HUES48 (cell line): ENCODE measurements at regions not wholly inside any gene's neighbourhood (a gene's known extent, or its start where the extent isn't known, plus 50 kb on each side); places are given as distances from the start of the nearest gene placed in this dataset.
"Not testable (repeated sequence)": the region's sequence is repeated elsewhere in the genome, so short reads cannot be mapped to it uniquely, and the experiment has no call there.

Experiments used
- H3K27ac ChIP-seq: one replicate; pipeline ENCODE4 v1.7.0; 2013; ENCODE audit warnings: low read depth, low read length, inconsistent platforms
- H3K27me3 ChIP-seq: 2 replicates; pipeline ENCODE4 v1.6.1; 2013; ENCODE audit warnings: mild to moderate bottlenecking, low read length; ENCODE audit not compliant: control insufficient read depth, insufficient read depth
- H3K36me3 ChIP-seq: 2 replicates; pipeline ENCODE4 v1.6.1; 2013; ENCODE audit warnings: low read length; ENCODE audit not compliant: control insufficient read depth, insufficient read depth
- H3K4me1 ChIP-seq: 2 replicates; pipeline ENCODE4 v1.6.1; 2013; ENCODE audit warnings: mild to moderate bottlenecking, low read length; ENCODE audit not compliant: control insufficient read depth, insufficient read depth
- H3K4me3 ChIP-seq: 2 replicates; pipeline ENCODE4 v1.5.1; 2013; ENCODE audit warnings: mild to moderate bottlenecking, low read depth, low read length
- H3K9ac ChIP-seq: 2 replicates; pipeline ENCODE4 v1.6.1; 2013; ENCODE audit warnings: mild to moderate bottlenecking, low read depth, low read length, moderate library complexity
- H3K9me3 ChIP-seq: 2 replicates; pipeline ENCODE4 v1.6.1; 2013; ENCODE audit warnings: low read length; ENCODE audit not compliant: control insufficient read depth, insufficient read depth

- H3K9me3 ChIP-seq: peaks cover 19% of the 10 kb centered on the region; the same call in 1 of the 2 replicates
- not testable (repeated sequence) for H3K9ac ChIP-seq, H3K27me3 ChIP-seq, H3K4me3 ChIP-seq, H3K27ac ChIP-seq, H3K4me1 ChIP-seq, H3K36me3 ChIP-seq
These were observed 2976.1 kb upstream of the TEKT4 start for GRCh38 chr2:91895091-91895490.

GRCh38 chr2:91917602-91918001 lies 2953.6 kb upstream of the TEKT4 start:
- H3K27ac ChIP-seq, H3K4me3 ChIP-seq, H3K27me3 ChIP-seq, H3K36me3 ChIP-seq, H3K4me1 ChIP-seq, H3K9ac ChIP-seq: not testable (repeated sequence)
- peaks cover 17% of the 10 kb centered on the region; the same call in 1 of the 2 replicates for H3K9me3 ChIP-seq
